GM23248 (cell line): ENCODE measurements at regions not wholly inside any gene's neighbourhood (a gene's known extent, or its start where the extent isn't known, plus 50 kb on each side); places are given as distances from the start of the nearest gene placed in this dataset.

Source experiments
- EZH2 ChIP-seq: fragments of 200-600 bp; sonication (generic); IDR thresholded peaks from 2 replicates; pipeline ENCODE4 v1.6.1; 2018; ENCODE audit warnings: antibody characterized with exemption, mild to moderate bottlenecking; ENCODE audit not compliant: insufficient read depth, poor library complexity, severe bottlenecking
- EZH2phosphoT487 ChIP-seq: fragments of 200-600 bp; sonication (generic); IDR thresholded peaks from 2 replicates; pipeline ENCODE4 v1.6.1; 2018; ENCODE audit warnings: antibody characterized with exemption, moderate library complexity, mild to moderate bottlenecking, low read depth; ENCODE audit not compliant: insufficient read depth

DNA sequence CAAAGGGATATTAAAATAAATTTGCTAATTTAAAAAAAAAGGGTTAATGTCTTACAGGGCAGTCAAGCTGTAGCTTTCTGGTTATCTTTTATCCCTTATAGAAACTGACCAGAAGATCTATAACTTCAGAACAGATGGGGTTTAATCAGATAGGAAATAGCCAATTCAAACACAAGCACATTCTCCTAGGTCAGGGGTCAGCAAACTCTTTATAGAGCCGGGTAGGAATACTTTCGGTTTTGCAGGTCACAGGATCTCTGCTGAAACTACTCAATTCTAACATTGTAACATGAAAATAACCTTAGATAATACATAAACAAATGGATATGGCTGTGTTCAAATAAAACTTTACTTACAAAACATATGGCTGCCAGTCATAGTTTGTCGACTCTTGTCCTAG, 479.8 kb downstream of the ADRA2A start:
- TF ChIP-seq EZH2 (no peak), EZH2phosphoT487 (no peak)
